ENCODE measurements at regions not wholly inside any gene's neighbourhood (a gene's known extent, or its start where the extent isn't known, plus 50 kb on each side); places are given as distances from the start of the nearest gene placed in this dataset.
A peak's percentile ranks its signal among the peaks of the same experiment; 100 is the strongest.

GRCh38 chr2:147525819-147526489 lies 318.9 kb upstream of the ACVR2A start:
- H3K4me3 ChIP-seq (replicated peaks in 1 of 4; ENCODE audit: control extremely low read depth in 1 of 4, insufficient read depth in 1 of 4, low read depth in 3 of 4, low read length in 4 of 4) = no peak overlapping the region
- peak; percentile 6 to 14 for DNase-seq (ENCODE audit: low read depth in 2 of 2)
- H3K79me2 ChIP-seq (ENCODE audit: control insufficient read depth, insufficient read depth, low read length) = no peaks in the 10 kb centered on the region
- no peaks in the 10 kb centered on the region for H3K27me3 ChIP-seq (ENCODE audit: control insufficient read depth, insufficient read depth, low read length)
- TF ChIP-seq CTCF (conservative IDR thresholded peaks at IDR 0.05 in 1 of 2, IDR thresholded peaks at IDR 0.05 in 1 of 2; ENCODE audit: low read depth in 1 of 2, low read length in 2 of 2) = no peak
- no peak for TF ChIP-seq EZH2 (IDR thresholded peaks at IDR 0.05; ENCODE audit: low read length, missing control alignments)
- H3K9me3 ChIP-seq (ENCODE audit: control insufficient read depth, insufficient read depth, low read depth, low read length) = no peaks in the 10 kb centered on the region
- no peaks in the 10 kb centered on the region for H3K36me3 ChIP-seq (ENCODE audit: control insufficient read depth, insufficient read depth, low read length)
- H3K4me1 ChIP-seq (ENCODE audit: control insufficient read depth, extremely low read depth, insufficient read depth, low read length) = no peaks in the 10 kb centered on the region
- no peaks in the 10 kb centered on the region for H4K20me1 ChIP-seq (ENCODE audit: control insufficient read depth, extremely low read depth, insufficient read depth, low read length)
- H2AFZ ChIP-seq (ENCODE audit: low read length) = no peak overlapping the region
- no peak overlapping the region for H3K4me2 ChIP-seq (ENCODE audit: extremely low read depth, insufficient read depth, low read length)
- no peak overlapping the region for H3K9ac ChIP-seq (ENCODE audit: insufficient read depth, low read length)
- no peak overlapping the region for H3K27ac ChIP-seq (ENCODE audit: insufficient read depth, low read length)

GRCh38 chr2:147524912-147525311 lies 319.9 kb upstream of the ACVR2A start:
- no peak for TF ChIP-seq EZH2 (IDR thresholded peaks at IDR 0.05; ENCODE audit: low read length, missing control alignments)
- TF ChIP-seq CTCF (conservative IDR thresholded peaks at IDR 0.05 in 1 of 2, IDR thresholded peaks at IDR 0.05 in 1 of 2; ENCODE audit: low read depth in 1 of 2, low read length in 2 of 2) = no peak
- H3K27me3 ChIP-seq (ENCODE audit: control insufficient read depth, insufficient read depth, low read length) = no peaks in the 10 kb centered on the region
- H3K9ac ChIP-seq (ENCODE audit: insufficient read depth, low read length) = no peak overlapping the region
- no peak overlapping the region for H3K27ac ChIP-seq (ENCODE audit: insufficient read depth, low read length)
- H3K79me2 ChIP-seq (ENCODE audit: control insufficient read depth, insufficient read depth, low read length) = no peaks in the 10 kb centered on the region
- no peak for DNase-seq (ENCODE audit: low read depth in 2 of 2)
- no peak overlapping the region for H3K4me3 ChIP-seq (replicated peaks in 1 of 4; ENCODE audit: control extremely low read depth in 1 of 4, insufficient read depth in 1 of 4, low read depth in 3 of 4, low read length in 4 of 4)
- no peaks in the 10 kb centered on the region for H3K36me3 ChIP-seq (ENCODE audit: control insufficient read depth, insufficient read depth, low read length)
- H3K4me2 ChIP-seq (ENCODE audit: extremely low read depth, insufficient read depth, low read length) = no peak overlapping the region
- H3K9me3 ChIP-seq (ENCODE audit: control insufficient read depth, insufficient read depth, low read depth, low read length) = no peaks in the 10 kb centered on the region
- H3K4me1 ChIP-seq (ENCODE audit: control insufficient read depth, extremely low read depth, insufficient read depth, low read length) = no peaks in the 10 kb centered on the region
- no peak overlapping the region for H2AFZ ChIP-seq (ENCODE audit: low read length)
- no peaks in the 10 kb centered on the region for H4K20me1 ChIP-seq (ENCODE audit: control insufficient read depth, extremely low read depth, insufficient read depth, low read length)

GRCh38 chr2:147523415-147523814 lies 321.4 kb upstream of the ACVR2A start:
- Histone ChIP-seq H3K4me3 (replicated peaks in 1 of 4; ENCODE audit: control extremely low read depth in 1 of 4, insufficient read depth in 1 of 4, low read depth in 3 of 4, low read length in 4 of 4) (no peak overlapping the region), H3K4me1 (ENCODE audit: control insufficient read depth, extremely low read depth, insufficient read depth, low read length) (no peaks in the 10 kb centered on the region), H3K27ac (ENCODE audit: insufficient read depth, low read length) (no peak overlapping the region), H3K4me2 (ENCODE audit: extremely low read depth, insufficient read depth, low read length) (no peak overlapping the region), H2AFZ (ENCODE audit: low read length) (no peak overlapping the region), H3K9me3 (ENCODE audit: control insufficient read depth, insufficient read depth, low read depth, low read length) (no peaks in the 10 kb centered on the region), H4K20me1 (ENCODE audit: control insufficient read depth, extremely low read depth, insufficient read depth, low read length) (no peaks in the 10 kb centered on the region), H3K79me2 (ENCODE audit: control insufficient read depth, insufficient read depth, low read length) (no peaks in the 10 kb centered on the region), H3K9ac (ENCODE audit: insufficient read depth, low read length) (no peak overlapping the region), H3K36me3 (ENCODE audit: control insufficient read depth, insufficient read depth, low read length) (no peaks in the 10 kb centered on the region), H3K27me3 (ENCODE audit: control insufficient read depth, insufficient read depth, low read length) (no peaks in the 10 kb centered on the region)
- no peak for DNase-seq (ENCODE audit: low read depth in 2 of 2)
- TF ChIP-seq EZH2 (IDR thresholded peaks at IDR 0.05; ENCODE audit: low read length, missing control alignments) (no peak), CTCF (conservative IDR thresholded peaks at IDR 0.05 in 1 of 2, IDR thresholded peaks at IDR 0.05 in 1 of 2; ENCODE audit: low read depth in 1 of 2, low read length in 2 of 2) (no peak)

Measured in fibroblast of lung (primary cell).